ENCODE measurements at regions not wholly inside any gene's neighbourhood (a gene's known extent, or its start where the extent isn't known, plus 50 kb on each side); places are given as distances from the start of the nearest gene placed in this dataset.

DNA sequence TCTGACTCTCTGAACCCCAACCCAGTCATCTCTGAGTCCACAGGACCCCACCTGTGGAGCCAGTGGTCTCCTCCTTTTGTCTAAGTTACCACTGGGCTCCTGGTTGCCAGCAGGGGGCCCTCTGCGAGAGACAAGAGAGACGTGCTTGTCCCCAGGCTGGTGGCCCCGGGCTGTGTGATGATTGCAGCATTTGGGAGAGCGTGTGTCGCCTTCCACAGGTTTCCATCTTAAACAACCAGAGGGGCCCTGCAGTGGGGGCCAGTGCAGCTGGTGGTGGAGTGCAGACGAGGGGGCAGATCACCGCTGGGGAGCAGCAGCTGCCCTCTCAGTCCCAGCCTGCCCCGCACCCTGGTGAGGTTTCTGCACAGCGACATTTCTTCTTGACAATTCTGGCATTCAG is 122.4 kb upstream of the PPP2R2D start:
- H3K9me3 Mint-ChIP-seq = peaks cover 10 to 14% of the 10 kb centered on the region in 2 donors
- H3K27ac ChIP-seq (ENCODE audit: low read length) = no peak overlapping the region
- no peaks in the 10 kb centered on the region for H3K27me3 ChIP-seq (ENCODE audit: control insufficient read depth, insufficient read depth, low read length)
- H3K4me3 Mint-ChIP-seq = no peak overlapping the region
- H3K4me1 ChIP-seq (ENCODE audit: control insufficient read depth, insufficient read depth, low read length) = peaks cover 6% of the 10 kb centered on the region
- peaks cover 29% of the 10 kb centered on the region for H3K9me3 ChIP-seq (ENCODE audit: control insufficient read depth, insufficient read depth, low read length)
- H3K4me3 ChIP-seq (ENCODE audit: low read length) = no peak overlapping the region
- H3K4me1 Mint-ChIP-seq = no peaks in the 10 kb centered on the region
- H3K27ac Mint-ChIP-seq = no peak overlapping the region
- H3K36me3 ChIP-seq (ENCODE audit: control insufficient read depth, insufficient read depth, low read length) = no peaks in the 10 kb centered on the region
- no peak for ATAC-seq
- DNase-seq = no peak
- intact Hi-C loops (cut with micrococcal nuclease) = no loop called here
- H3K36me3 Mint-ChIP-seq = peaks cover 9% of the 10 kb centered on the region
- peaks cover 2 to 9% of the 10 kb centered on the region in 2 donors for H3K27me3 Mint-ChIP-seq (ENCODE audit: low read depth in 2 of 2)
- WGBS (ENCODE audit: insufficient coverage) = 91% methylated on average over 9 of the region's 9 CpGs
- TF ChIP-seq, protein P1, sequence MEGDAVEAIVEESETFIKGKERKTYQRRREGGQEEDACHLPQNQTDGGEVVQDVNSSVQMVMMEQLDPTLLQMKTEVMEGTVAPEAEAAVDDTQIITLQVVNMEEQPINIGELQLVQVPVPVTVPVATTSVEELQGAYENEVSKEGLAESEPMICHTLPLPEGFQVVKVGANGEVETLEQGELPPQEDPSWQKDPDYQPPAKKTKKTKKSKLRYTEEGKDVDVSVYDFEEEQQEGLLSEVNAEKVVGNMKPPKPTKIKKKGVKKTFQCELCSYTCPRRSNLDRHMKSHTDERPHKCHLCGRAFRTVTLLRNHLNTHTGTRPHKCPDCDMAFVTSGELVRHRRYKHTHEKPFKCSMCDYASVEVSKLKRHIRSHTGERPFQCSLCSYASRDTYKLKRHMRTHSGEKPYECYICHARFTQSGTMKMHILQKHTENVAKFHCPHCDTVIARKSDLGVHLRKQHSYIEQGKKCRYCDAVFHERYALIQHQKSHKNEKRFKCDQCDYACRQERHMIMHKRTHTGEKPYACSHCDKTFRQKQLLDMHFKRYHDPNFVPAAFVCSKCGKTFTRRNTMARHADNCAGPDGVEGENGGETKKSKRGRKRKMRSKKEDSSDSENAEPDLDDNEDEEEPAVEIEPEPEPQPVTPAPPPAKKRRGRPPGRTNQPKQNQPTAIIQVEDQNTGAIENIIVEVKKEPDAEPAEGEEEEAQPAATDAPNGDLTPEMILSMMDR (IDR thresholded peaks at IDR 0.05) = no peak

DNA sequence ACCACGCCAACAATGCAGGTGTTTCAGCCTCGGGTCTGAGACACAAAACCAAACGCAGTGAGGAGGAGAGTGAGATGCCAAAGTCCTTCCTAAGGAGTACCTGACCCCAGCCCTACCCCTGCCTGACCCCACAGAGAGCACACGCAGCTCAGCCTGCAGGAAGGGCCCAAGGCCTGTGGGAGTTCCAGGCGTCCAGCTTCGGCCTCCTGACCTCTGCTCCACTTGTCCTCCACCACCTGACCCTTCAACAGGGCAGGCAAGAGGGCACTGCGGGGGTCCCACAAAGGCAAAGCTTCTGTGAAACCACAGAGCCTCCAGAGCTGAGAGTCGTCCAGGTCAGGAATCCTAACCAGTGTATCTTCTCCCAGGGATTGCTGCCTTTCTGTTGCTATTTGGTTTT is 122.0 kb upstream of the PPP2R2D start:
- no peak overlapping the region for H3K4me3 ChIP-seq (ENCODE audit: low read length)
- peaks cover 2 to 9% of the 10 kb centered on the region in 2 donors for H3K27me3 Mint-ChIP-seq (ENCODE audit: low read depth in 2 of 2)
- peaks cover 10 to 14% of the 10 kb centered on the region in 2 donors for H3K9me3 Mint-ChIP-seq
- H3K9me3 ChIP-seq (ENCODE audit: control insufficient read depth, insufficient read depth, low read length) = peaks cover 29% of the 10 kb centered on the region
- intact Hi-C loops (cut with micrococcal nuclease) = no loop called here
- DNase-seq = no peak
- no peaks in the 10 kb centered on the region for H3K27me3 ChIP-seq (ENCODE audit: control insufficient read depth, insufficient read depth, low read length)
- WGBS (ENCODE audit: insufficient coverage) = 84% methylated on average over 8 of the region's 8 CpGs
- H3K4me1 ChIP-seq (ENCODE audit: control insufficient read depth, insufficient read depth, low read length) = peaks cover 6% of the 10 kb centered on the region
- no peak overlapping the region for H3K27ac Mint-ChIP-seq
- H3K27ac ChIP-seq (ENCODE audit: low read length) = no peak overlapping the region
- H3K4me1 Mint-ChIP-seq = no peaks in the 10 kb centered on the region
- peaks cover 9% of the 10 kb centered on the region for H3K36me3 Mint-ChIP-seq
- no peak overlapping the region for H3K4me3 Mint-ChIP-seq
- no peak for ATAC-seq
- H3K36me3 ChIP-seq (ENCODE audit: control insufficient read depth, insufficient read depth, low read length) = no peaks in the 10 kb centered on the region
- TF ChIP-seq, protein P1 (IDR thresholded peaks at IDR 0.05) = no peak

GRCh38 chr10:131779661-131780394 is 121.0 kb upstream of the PPP2R2D start:
- peaks cover 10 to 14% of the 10 kb centered on the region in 2 donors for H3K9me3 Mint-ChIP-seq
- intact Hi-C loops (cut with micrococcal nuclease) = no loop called here
- Histone ChIP-seq H3K36me3 (ENCODE audit: control insufficient read depth, insufficient read depth, low read length) (no peaks in the 10 kb centered on the region), H3K4me3 (ENCODE audit: low read length) (no peak overlapping the region), H3K4me1 (ENCODE audit: control insufficient read depth, insufficient read depth, low read length) (peaks cover 6% of the 10 kb centered on the region), H3K27me3 (ENCODE audit: control insufficient read depth, insufficient read depth, low read length) (no peaks in the 10 kb centered on the region), H3K27ac (ENCODE audit: low read length) (no peak overlapping the region), H3K9me3 (ENCODE audit: control insufficient read depth, insufficient read depth, low read length) (peaks cover 29% of the 10 kb centered on the region)
- peaks cover 9% of the 10 kb centered on the region for H3K36me3 Mint-ChIP-seq
- H3K4me1 Mint-ChIP-seq = no peaks in the 10 kb centered on the region
- DNase-seq = no peak
- H3K27ac Mint-ChIP-seq = no peak overlapping the region
- H3K27me3 Mint-ChIP-seq (ENCODE audit: low read depth in 2 of 2) = peaks cover 2 to 9% of the 10 kb centered on the region in 2 donors
- TF ChIP-seq, protein P1 (IDR thresholded peaks at IDR 0.05) = no peak
- 80% methylated on average over 10 of the region's 10 CpGs for WGBS (ENCODE audit: insufficient coverage)
- no peak overlapping the region for H3K4me3 Mint-ChIP-seq
- no peak for ATAC-seq

- no peaks in the 10 kb centered on the region for H3K36me3 ChIP-seq (ENCODE audit: control insufficient read depth, insufficient read depth, low read length)
- H3K9me3 ChIP-seq (ENCODE audit: control insufficient read depth, insufficient read depth, low read length) = peaks cover 25% of the 10 kb centered on the region
- 93% methylated on average over 6 of the region's 6 CpGs for WGBS (ENCODE audit: insufficient coverage)
- TF ChIP-seq, protein P1 (IDR thresholded peaks at IDR 0.05) = no peak
- no peaks in the 10 kb centered on the region for H3K4me1 ChIP-seq (ENCODE audit: control insufficient read depth, insufficient read depth, low read length)
- peaks cover 2 to 15% of the 10 kb centered on the region in 2 donors for H3K27me3 Mint-ChIP-seq (ENCODE audit: low read depth in 2 of 2)
- no peak overlapping the region for H3K4me3 ChIP-seq (ENCODE audit: low read length)
- H3K36me3 Mint-ChIP-seq = peaks cover 9% of the 10 kb centered on the region
- no peaks in the 10 kb centered on the region for H3K27me3 ChIP-seq (ENCODE audit: control insufficient read depth, insufficient read depth, low read length)
- intact Hi-C loops (cut with micrococcal nuclease) = no loop called here
- H3K27ac ChIP-seq (ENCODE audit: low read length) = no peak overlapping the region
- H3K9me3 Mint-ChIP-seq = peaks cover 10 to 14% of the 10 kb centered on the region in 2 donors
- H3K4me3 Mint-ChIP-seq = no peak overlapping the region
- DNase-seq (no peak), ATAC-seq (no peak)
- no peaks in the 10 kb centered on the region for H3K4me1 Mint-ChIP-seq
- H3K27ac Mint-ChIP-seq = no peak overlapping the region
These were observed 119.7 kb upstream of the PPP2R2D start for GRCh38 chr10:131781076-131781475.

All from natural killer cell (primary cell).